Amygdala (tissue), 56 donors: ENCODE measurements at regions not wholly inside any gene's neighbourhood (a gene's known extent, or its start where the extent isn't known, plus 50 kb on each side); places are given as distances from the start of the nearest gene placed in this dataset.

Source experiments
- DNase-seq, 56 donors: peaks; one replicate each; lab custom pipeline; 2025; lab: John Stamatoyannopoulos, UW

- DNase-seq = peak in 10 of 56 donors; percentile 5 to 59 (median 12)
Observed at GRCh38 chr16:51569203-51569931, 418.3 kb upstream of the SALL1 start.

GRCh38 chr16:51567911-51568310 is 416.8 kb upstream of the SALL1 start:
- no peak for DNase-seq

- no peak for DNase-seq
Observed at GRCh38 chr16:51565184-51565583, 414.1 kb upstream of the SALL1 start.

GRCh38 chr16:51562891-51563290 is 411.8 kb upstream of the SALL1 start:
- no peak for DNase-seq

- DNase-seq = no peak
Observed at GRCh38 chr16:51559901-51560300, 408.8 kb upstream of the SALL1 start.

GRCh38 chr16:51557670-51558069 is 406.6 kb upstream of the SALL1 start:
- DNase-seq = no peak

GRCh38 chr16:51556694-51557340 is 405.7 kb upstream of the SALL1 start:
- no peak for DNase-seq

- peak in 2 of 56 donors; percentile 22 to 47 for DNase-seq
Observed at GRCh38 chr16:51553910-51554309, 402.8 kb upstream of the SALL1 start.

- DNase-seq = no peak
Observed at GRCh38 chr16:51553314-51553713, 402.2 kb upstream of the SALL1 start.

- no peak for DNase-seq
Observed at GRCh38 chr16:51550800-51551347, 399.8 kb upstream of the SALL1 start.

- no peak for DNase-seq
Observed at GRCh38 chr16:51549836-51550235, 398.8 kb upstream of the SALL1 start.

GRCh38 chr16:51545951-51546350 is 394.9 kb upstream of the SALL1 start:
- no peak for DNase-seq

GRCh38 chr16:51544851-51545467 is 393.9 kb upstream of the SALL1 start:
- no peak for DNase-seq

GRCh38 chr16:51543971-51544370 is 392.9 kb upstream of the SALL1 start:
- no peak for DNase-seq

GRCh38 chr16:51542981-51543815 is 392.1 kb upstream of the SALL1 start:
- no peak for DNase-seq

GRCh38 chr16:51540259-51540658 is 389.2 kb upstream of the SALL1 start:
- no peak for DNase-seq

GRCh38 chr16:51538707-51539498 is 387.8 kb upstream of the SALL1 start:
- no peak for DNase-seq

GRCh38 chr16:51535591-51535990 is 384.5 kb upstream of the SALL1 start:
- peak in 2 of 56 donors; percentile 9 to 14 for DNase-seq

GRCh38 chr16:51532551-51532950 is 381.5 kb upstream of the SALL1 start:
- DNase-seq = no peak

- no peak for DNase-seq
Observed at GRCh38 chr16:51531271-51531670, 380.2 kb upstream of the SALL1 start.
